ENCODE measurements at regions not wholly inside any gene's neighbourhood (a gene's known extent, or its start where the extent isn't known, plus 50 kb on each side); places are given as distances from the start of the nearest gene placed in this dataset.
A peak's percentile ranks its signal among the peaks of the same experiment; 100 is the strongest.
"Not testable (repeated sequence)": the region's sequence is repeated elsewhere in the genome, so short reads cannot be mapped to it uniquely, and the experiment has no call there.

- intact Hi-C loops (cut with DNase I; ENCODE audit: low total_unique reads) = no loop called here
Measured at GRCh38 chr6:34646714-34647113, 49.9 kb downstream of the ILRUN start.

GRCh38 chr6:34645627-34646026 is 50.9 kb downstream of the ILRUN start:
- Histone ChIP-seq H3K4me1 (peaks cover 38 to 44% of the 10 kb centered on the region in 2 donors), H3K27me3 (no peaks in the 10 kb centered on the region), H3K9me3 (no peaks in the 10 kb centered on the region), H3K36me3 (no peaks in the 10 kb centered on the region), H3K4me3 (no peak overlapping the region), H3K27ac (peak overlapping the region in 3 of 4 donors; percentile 16 to 41 (median 40))
- no peak for DNase-seq
- TF ChIP-seq POLR2A (IDR thresholded peaks at IDR 0.05) (no peak), CTCF (IDR thresholded peaks at IDR 0.05 in 4 of 5, conservative IDR thresholded peaks at IDR 0.05 in 1 of 5) (no peak)
- ATAC-seq = no peak
- intact Hi-C loops (cut with DNase I; ENCODE audit: low total_unique reads) = no loop called here
- in situ Hi-C loops (cut with MboI; ENCODE audit: low sequenced_read_pairs in 4 of 4) = no loop called here

More at GRCh38 chr6:34646714-34647113, 49.9 kb downstream of the ILRUN start:
- in situ Hi-C loops (cut with MboI; ENCODE audit: low sequenced_read_pairs in 4 of 4) = no loop called here
- Histone ChIP-seq H3K36me3 (no peaks in the 10 kb centered on the region), H3K4me1 (peaks cover 47 to 55% of the 10 kb centered on the region in 2 donors), H3K27me3 (no peaks in the 10 kb centered on the region), H3K9me3 (no peaks in the 10 kb centered on the region), H3K4me3 (no peak overlapping the region), H3K27ac (no peak overlapping the region)
- DNase-seq = no peak
- TF ChIP-seq CTCF (IDR thresholded peaks at IDR 0.05 in 4 of 5, conservative IDR thresholded peaks at IDR 0.05 in 1 of 5) = no peak
- no peak for TF ChIP-seq POLR2A (IDR thresholded peaks at IDR 0.05)
- ATAC-seq = no peak

- H3K36me3 ChIP-seq = no peaks in the 10 kb centered on the region
- in situ Hi-C loops (cut with MboI; ENCODE audit: low sequenced_read_pairs in 4 of 4) (no loop called here), intact Hi-C loops (cut with DNase I; ENCODE audit: low total_unique reads) (no loop called here)
- peak overlapping the region in 1 of 4 donors; percentile 16 for H3K27ac ChIP-seq
- H3K4me3 ChIP-seq = no peak overlapping the region
- peaks cover 31 to 38% of the 10 kb centered on the region in 2 donors for H3K4me1 ChIP-seq
- TF ChIP-seq POLR2A (IDR thresholded peaks at IDR 0.05) (no peak), CTCF (IDR thresholded peaks at IDR 0.05 in 4 of 5, conservative IDR thresholded peaks at IDR 0.05 in 1 of 5) (no peak)
- H3K27me3 ChIP-seq = no peaks in the 10 kb centered on the region
- no peak for DNase-seq
- H3K9me3 ChIP-seq = no peaks in the 10 kb centered on the region
- ATAC-seq = no peak
Measured at GRCh38 chr6:34644716-34645115, 51.9 kb downstream of the ILRUN start.

- H3K4me3 ChIP-seq = no peak overlapping the region
- no peaks in the 10 kb centered on the region for H3K36me3 ChIP-seq
- intact Hi-C loops (cut with DNase I; ENCODE audit: low total_unique reads) (no loop called here), in situ Hi-C loops (cut with MboI; ENCODE audit: low sequenced_read_pairs in 4 of 4) (no loop called here)
- no peaks in the 10 kb centered on the region for H3K9me3 ChIP-seq
- peaks cover 24 to 31% of the 10 kb centered on the region in 2 donors for H3K4me1 ChIP-seq
- no peak for DNase-seq
- H3K27ac ChIP-seq = no peak overlapping the region
- ATAC-seq = no peak
- TF ChIP-seq CTCF (IDR thresholded peaks at IDR 0.05 in 4 of 5, conservative IDR thresholded peaks at IDR 0.05 in 1 of 5) (no peak), POLR2A (IDR thresholded peaks at IDR 0.05) (no peak)
- H3K27me3 ChIP-seq = no peaks in the 10 kb centered on the region
Measured at GRCh38 chr6:34642427-34642826, 54.1 kb downstream of the ILRUN start.

- H3K36me3 ChIP-seq; in situ Hi-C loops (cut with MboI; ENCODE audit: low sequenced_read_pairs in 4 of 4); DNase-seq; ATAC-seq; intact Hi-C loops (cut with DNase I; ENCODE audit: low total_unique reads); H3K9me3 ChIP-seq; H3K4me3 ChIP-seq; H3K27me3 ChIP-seq: not testable (repeated sequence)
- Histone ChIP-seq H3K27ac (peak overlapping the region; percentile 62 to 78 (median 74)), H3K4me1 (peaks cover 13 to 17% of the 10 kb centered on the region in 2 donors)
Measured at GRCh38 chr6:34640074-34640849, 56.3 kb downstream of the ILRUN start.
